GM23248 (cell line): ENCODE measurements at regions not wholly inside any gene's neighbourhood (a gene's known extent, or its start where the extent isn't known, plus 50 kb on each side); places are given as distances from the start of the nearest gene placed in this dataset.
"Not testable (repeated sequence)": the region's sequence is repeated elsewhere in the genome, so short reads cannot be mapped to it uniquely, and the experiment has no call there.

Source experiments
- DNase-seq: peaks from one replicate; pipeline ENCODE4 v3.0.0-alpha.2; 2015
- H2AFZ ChIP-seq: fragments of 200-600 bp; sonication (generic); 2 replicates; pipeline ENCODE4 v1.6.1; 2016; ENCODE audit warnings: antibody characterized with exemption
- H3F3A ChIP-seq: fragments of 200-600 bp; sonication (generic); 2 replicates; pipeline ENCODE4 v1.6.1; 2016; ENCODE audit warnings: mild to moderate bottlenecking, antibody characterized with exemption, mixed run types; ENCODE audit not compliant: insufficient read depth
- H3K27ac ChIP-seq: fragments of 200-600 bp; sonication (generic); 2 replicates; pipeline ENCODE4 v1.5.1; 2016; ENCODE audit warnings: mild to moderate bottlenecking
- H3K27me3 ChIP-seq: fragments of 200-600 bp; sonication (generic); replicated peaks from 2 replicates; pipeline ENCODE4 v1.6.1; 2016; ENCODE audit warnings: mild to moderate bottlenecking; ENCODE audit not compliant: insufficient read depth
- H3K36me3 ChIP-seq: fragments of 200-600 bp; sonication (generic); 2 replicates; pipeline ENCODE4 v1.6.1; 2016; ENCODE audit warnings: low read depth, mild to moderate bottlenecking
- H3K4me1 ChIP-seq: fragments of 200-600 bp; sonication (generic); 2 replicates; pipeline ENCODE4 v1.6.1; 2016; ENCODE audit warnings: mild to moderate bottlenecking; ENCODE audit not compliant: insufficient read depth
- H3K4me2 ChIP-seq: fragments of 200-600 bp; sonication (generic); one replicate; pipeline ENCODE4 v1.6.1; 2016; ENCODE audit warnings: mild to moderate bottlenecking; ENCODE audit not compliant: unreplicated experiment
- H3K4me3 ChIP-seq: fragments of 200-600 bp; sonication (generic); 2 replicates; pipeline ENCODE4 v1.5.1; 2016; ENCODE audit warnings: mild to moderate bottlenecking
- H3K79me2 ChIP-seq: fragments of 200-600 bp; sonication (generic); 2 replicates; pipeline ENCODE4 v1.6.1; 2016; ENCODE audit warnings: mild to moderate bottlenecking; ENCODE audit not compliant: insufficient read depth
- H3K9ac ChIP-seq: fragments of 200-600 bp; sonication (generic); 2 replicates; pipeline ENCODE4 v1.6.1; 2016; ENCODE audit warnings: mild to moderate bottlenecking
- H3K9me2 ChIP-seq: fragments of 200-600 bp; sonication (generic); 2 replicates; pipeline ENCODE4 v1.6.1; 2016; ENCODE audit warnings: mixed run types, mild to moderate bottlenecking, moderate library complexity; ENCODE audit not compliant: insufficient read depth
- H3K9me3 ChIP-seq: fragments of 200-600 bp; sonication (generic); one replicate; pipeline ENCODE4 v1.6.1; 2017; ENCODE audit warnings: low read depth
- H4K20me1 ChIP-seq: fragments of 200-600 bp; sonication (generic); 2 replicates; pipeline ENCODE4 v1.6.0; 2016; ENCODE audit not compliant: insufficient read depth
- EZH2 ChIP-seq: fragments of 200-600 bp; sonication (generic); IDR thresholded peaks from 2 replicates; pipeline ENCODE4 v1.6.1; 2018; ENCODE audit warnings: antibody characterized with exemption, mild to moderate bottlenecking; ENCODE audit not compliant: insufficient read depth, poor library complexity, severe bottlenecking
- EZH2phosphoT487 ChIP-seq: fragments of 200-600 bp; sonication (generic); IDR thresholded peaks from 2 replicates; pipeline ENCODE4 v1.6.1; 2018; ENCODE audit warnings: antibody characterized with exemption, moderate library complexity, mild to moderate bottlenecking, low read depth; ENCODE audit not compliant: insufficient read depth
- WGBS, 2 experiments: methylation state at CpG; one replicate each; pipeline ENCODE4 v1.1.6; 2015 to 2017; ENCODE audit warnings: low lambda C conversion rate in 2 of 2, low coverage in 1 of 2; ENCODE audit errors: missing lambda C conversion rate in 2 of 2; 5-methylcytosine and 5-hydroxymethylcytosine counted together
- in situ Hi-C: fragments of 300-500 bp; cut with MboI; formaldehyde crosslinking; loops from 2 replicates; pipeline ENCODE4 v1.15.0; 2020

- DNase-seq, result no peak
- H3K4me2 ChIP-seq, result no peak overlapping the region
- no peaks in the 10 kb centered on the region for H3K9me3 ChIP-seq
- H2AFZ ChIP-seq, result no peak overlapping the region
- no peaks in the 10 kb centered on the region for H3K27me3 ChIP-seq
- in situ Hi-C loops, result no loop called here
- 48% methylated on average over 2 of the region's 2 CpGs for WGBS, 2 experiments
- H3K79me2 ChIP-seq, result no peaks in the 10 kb centered on the region
- H3F3A ChIP-seq, result no peaks in the 10 kb centered on the region
- H3K9ac ChIP-seq, result no peak overlapping the region
- no peaks in the 10 kb centered on the region for H3K36me3 ChIP-seq
- H3K9me2 ChIP-seq, result no peaks in the 10 kb centered on the region
- H3K4me3 ChIP-seq, result no peak overlapping the region
- no peak overlapping the region for H3K27ac ChIP-seq
- H3K4me1 ChIP-seq, result no peaks in the 10 kb centered on the region
- H4K20me1 ChIP-seq, result no peaks in the 10 kb centered on the region
- TF ChIP-seq EZH2phosphoT487, result no peak
- no peak for TF ChIP-seq EZH2
These were observed 958.8 kb upstream of the TMEFF2 start for GRCh38 chr2:193153576-193153975.

DNA sequence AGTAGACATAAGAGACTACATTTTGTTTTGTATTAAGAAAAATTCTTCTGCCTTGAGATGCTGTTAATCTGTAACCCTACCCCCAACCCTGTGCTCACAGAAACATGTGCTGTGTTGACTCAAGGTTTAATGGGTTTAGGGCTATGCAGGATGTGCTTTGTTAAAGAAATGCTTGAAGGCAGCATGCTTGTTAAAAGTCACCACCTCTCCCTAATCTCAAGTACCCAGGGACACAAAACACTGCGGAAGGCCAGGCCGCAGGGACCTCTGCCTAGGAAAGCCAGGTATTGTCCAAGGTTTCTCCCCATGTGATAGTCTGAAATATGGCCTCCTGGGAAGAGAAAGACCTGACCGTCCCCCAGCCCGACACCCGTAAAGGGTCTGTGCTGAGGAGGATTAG, 947.7 kb upstream of the TMEFF2 start:
- H3F3A ChIP-seq, H3K36me3 ChIP-seq, H3K4me3 ChIP-seq, H4K20me1 ChIP-seq, H3K4me2 ChIP-seq, in situ Hi-C loops, DNase-seq, H3K27ac ChIP-seq, H3K79me2 ChIP-seq, H3K9ac ChIP-seq, H3K9me2 ChIP-seq, H3K27me3 ChIP-seq, H2AFZ ChIP-seq, H3K4me1 ChIP-seq, H3K9me3 ChIP-seq: not testable (repeated sequence)
- 29 to 54% methylated on average over 3 to 5 of the region's 5 CpGs for whole genome bisulfite sequencing, 2 experiments

GRCh38 chr2:193141998-193142397, 947.3 kb upstream of the TMEFF2 start:
- Histone ChIP-seq H2AFZ (no peak overlapping the region), H3K36me3 (no peaks in the 10 kb centered on the region), H4K20me1 (no peaks in the 10 kb centered on the region), H3K9me3 (no peaks in the 10 kb centered on the region), H3K4me1 (no peaks in the 10 kb centered on the region), H3K9ac (no peak overlapping the region), H3K4me3 (no peak overlapping the region), H3F3A (no peaks in the 10 kb centered on the region), H3K9me2 (no peaks in the 10 kb centered on the region), H3K4me2 (no peak overlapping the region), H3K27me3 (no peaks in the 10 kb centered on the region), H3K79me2 (no peaks in the 10 kb centered on the region), H3K27ac (no peak overlapping the region)
- no peak for DNase-seq
- TF ChIP-seq EZH2, result no peak
- no peak for TF ChIP-seq EZH2phosphoT487
- in situ Hi-C loops, result no loop called here

GRCh38 chr2:193140895-193141294, 946.2 kb upstream of the TMEFF2 start:
- H2AFZ ChIP-seq, H3K9me2 ChIP-seq, in situ Hi-C loops, H3K4me2 ChIP-seq, H3K4me1 ChIP-seq, H3K4me3 ChIP-seq, H3F3A ChIP-seq, H4K20me1 ChIP-seq, H3K27ac ChIP-seq, H3K27me3 ChIP-seq, H3K79me2 ChIP-seq, H3K9me3 ChIP-seq, H3K9ac ChIP-seq, DNase-seq, H3K36me3 ChIP-seq: not testable (repeated sequence)
- WGBS, 2 experiments, result 58 to 74% methylated on average over 1 of the region's 1 CpG

GRCh38 chr2:193124815-193125214, 930.1 kb upstream of the TMEFF2 start:
- Histone ChIP-seq H3K27ac (no peak overlapping the region), H3K27me3 (no peaks in the 10 kb centered on the region), H3K9me2 (no peaks in the 10 kb centered on the region), H3K4me1 (no peaks in the 10 kb centered on the region), H4K20me1 (no peaks in the 10 kb centered on the region), H3K4me2 (no peak overlapping the region), H3K79me2 (no peaks in the 10 kb centered on the region), H3K36me3 (no peaks in the 10 kb centered on the region), H2AFZ (no peak overlapping the region), H3K4me3 (no peak overlapping the region), H3K9me3 (no peaks in the 10 kb centered on the region), H3F3A (no peaks in the 10 kb centered on the region), H3K9ac (no peak overlapping the region)
- DNase-seq, result no peak
- no peak for TF ChIP-seq EZH2
- TF ChIP-seq EZH2phosphoT487, result no peak
- in situ Hi-C loops, result no loop called here
